HepG2 (cell line): ENCODE measurements at regions not wholly inside any gene's neighbourhood (a gene's known extent, or its start where the extent isn't known, plus 50 kb on each side); places are given as distances from the start of the nearest gene placed in this dataset.

Experiments used
- ATAC-seq: fragments of 200-7000 bp; cut with Tn5 transposase; 3 replicates; pipeline ENCODE4 v1.9.1; 2020; ENCODE audit warnings: mild to moderate bottlenecking, moderate library complexity
- BruUV-seq: library from RNA; stranded (reverse); fragments of 400-500 nt; replicated peaks from 2 replicates; lab custom pipeline; 2021; lab: Mats Ljungman, UMichigan
- CTCF ChIA-PET: fragments of 300-600 bp; formaldehyde crosslinking; extraction: SDS; loops from one replicate; lab custom pipeline; 2021; ENCODE audit warnings: low total read pairs, inconsistent platforms, low intra/inter-chr PET ratio; lab: Yijun Ruan, JAX
- POLR2A ChIA-PET: fragments of 350-600 bp; sonication (Branson Sonifier 250); formaldehyde crosslinking; loops from one replicate; lab custom pipeline; 2020; ENCODE audit warnings: antibody characterized with exemption, inconsistent platforms; lab: Yijun Ruan, JAX
- DNase-seq: peaks from one replicate; pipeline ENCODE4 v3.0.0-alpha.2; 2015; ENCODE audit warnings: low spot score
- FAIRE-seq: peaks from 3 replicates; lab custom pipeline; 2011; peaks lifted over from hg19 to GRCh38; lab: Jason Lieb, UNC
- H2AFZ ChIP-seq: one replicate; pipeline ENCODE4 v1.6.1; 2011; ENCODE audit warnings: low read length, inconsistent platforms
- H3K27ac ChIP-seq: fragments of 300-600 bp; 3 replicates; pipeline ENCODE4 v1.8.0; 2011; ENCODE audit warnings: mixed run types, mild to moderate bottlenecking, mixed read lengths, low read length, inconsistent platforms; ENCODE audit not compliant: insufficient read depth; ENCODE audit errors: extremely low read length
- H3K27me3 ChIP-seq, 2 experiments: fragments of 200-600 bp in 1 of 2; 2 replicates in 1 of 2; 3 replicates in 1 of 2; pipeline versions ENCODE4 v1.6.0 to v1.8.0; 2011; ENCODE audit warnings: low read length in 2 of 2, mild to moderate bottlenecking in 2 of 2, moderate library complexity in 2 of 2, inconsistent platforms in 1 of 2; ENCODE audit not compliant: insufficient read depth in 2 of 2, control insufficient read depth in 1 of 2
- H3K36me3 ChIP-seq, 2 experiments: fragments of 200-600 bp in 1 of 2; replicated peaks in 1 of 2; 2 replicates in 1 of 2; 3 replicates in 1 of 2; pipeline versions ENCODE4 v1.5.1 to v1.8.0; 2011; ENCODE audit warnings: low read length in 2 of 2, inconsistent platforms in 1 of 2; ENCODE audit not compliant: insufficient read depth in 2 of 2, control insufficient read depth in 1 of 2
- H3K4me1 ChIP-seq: 2 replicates; pipeline ENCODE4 v1.5.1; 2012; ENCODE audit warnings: low read length, inconsistent platforms; ENCODE audit not compliant: insufficient read depth
- H3K4me2 ChIP-seq: 2 replicates; pipeline ENCODE4 v1.6.0; 2011; ENCODE audit warnings: low read depth, low read length, inconsistent platforms
- H3K4me3 ChIP-seq, 3 experiments: fragments of 200-600 bp in 1 of 3; sonication (generic), shearing (Covaris generic) in 1 of 3; replicated peaks in 1 of 3; 2 replicates each; pipeline ENCODE4 v1.5.1; 2011 to 2016; ENCODE audit warnings: low read length in 3 of 3, inconsistent platforms in 2 of 3, low read depth in 2 of 3, mild to moderate bottlenecking in 2 of 3, control low read depth in 1 of 3, mixed read lengths in 1 of 3; ENCODE audit not compliant: insufficient read depth in 1 of 3
- H3K79me2 ChIP-seq: one replicate; pipeline ENCODE4 v1.6.1; 2011; ENCODE audit warnings: low read length, inconsistent platforms; ENCODE audit not compliant: insufficient read depth
- H3K9ac ChIP-seq: 2 replicates; pipeline ENCODE4 v1.6.0; 2011; ENCODE audit warnings: mild to moderate bottlenecking, low read depth, low read length, inconsistent platforms; ENCODE audit not compliant: insufficient read depth
- H3K9me3 ChIP-seq: 2 replicates; pipeline ENCODE4 v1.5.1; 2012; ENCODE audit warnings: mild to moderate bottlenecking, low read length
- H4K20me1 ChIP-seq: 2 replicates; pipeline ENCODE4 v1.6.0; 2011; ENCODE audit warnings: inconsistent platforms, mild to moderate bottlenecking, low read length, moderate library complexity; ENCODE audit not compliant: insufficient read depth
- ADNP ChIP-seq: sonication (generic); formaldehyde crosslinking; IDR thresholded peaks from 2 replicates; pipeline ENCODE4 v1.4.0; 2020; ENCODE audit warnings: missing genetic modification reagents
- HIVEP1 ChIP-seq: sonication (generic); formaldehyde crosslinking; IDR thresholded peaks from 2 replicates; pipeline ENCODE4 v1.4.0; 2020; ENCODE audit warnings: mild to moderate bottlenecking, missing genetic modification reagents
- MEF2D ChIP-seq: sonication (generic); formaldehyde crosslinking; IDR thresholded peaks from 2 replicates; pipeline ENCODE4 v1.5.1; 2020; ENCODE audit warnings: mild to moderate bottlenecking, missing genetic modification reagents
- PHF21A ChIP-seq: sonication (generic); formaldehyde crosslinking; IDR thresholded peaks from 2 replicates; pipeline ENCODE4 v1.5.0; 2020; ENCODE audit warnings: mild to moderate bottlenecking, missing genetic modification reagents
- POGZ ChIP-seq: sonication (generic); formaldehyde crosslinking; IDR thresholded peaks from 2 replicates; pipeline ENCODE4 v1.4.0; 2020; ENCODE audit warnings: mild to moderate bottlenecking, missing genetic modification reagents
- SETDB1 ChIP-seq: sonication (generic); formaldehyde crosslinking; IDR thresholded peaks from 2 replicates; pipeline ENCODE4 v1.5.1; 2020; ENCODE audit warnings: missing genetic modification reagents, mild to moderate bottlenecking, borderline replicate concordance
- STAG1 ChIP-seq: sonication (generic); formaldehyde crosslinking; IDR thresholded peaks from 2 replicates; pipeline ENCODE4 v1.4.0; 2020; ENCODE audit warnings: missing genetic modification reagents
- THRA ChIP-seq: sonication (generic); formaldehyde crosslinking; IDR thresholded peaks from 2 replicates; pipeline ENCODE4 v1.4.0; 2020; ENCODE audit warnings: missing genetic modification reagents, borderline replicate concordance
- ZNF264 ChIP-seq: sonication (generic); formaldehyde crosslinking; IDR thresholded peaks from 2 replicates; pipeline ENCODE4 v1.4.0; 2020; ENCODE audit warnings: missing genetic modification reagents
- ZNF280B ChIP-seq: sonication (generic); formaldehyde crosslinking; IDR thresholded peaks from 2 replicates; pipeline ENCODE4 v1.5.0; 2020; ENCODE audit warnings: missing genetic modification reagents, mild to moderate bottlenecking, borderline replicate concordance
- ZNF484 ChIP-seq: sonication (generic); formaldehyde crosslinking; IDR thresholded peaks from 2 replicates; pipeline ENCODE4 v1.5.1; 2020; ENCODE audit warnings: mild to moderate bottlenecking, low read depth, missing genetic modification reagents, borderline replicate concordance
- ZNF678 ChIP-seq: sonication (generic); formaldehyde crosslinking; IDR thresholded peaks from 2 replicates; pipeline ENCODE4 v1.4.0; 2020; ENCODE audit warnings: mild to moderate bottlenecking, missing genetic modification reagents
- WGBS: methylation state at CpG from one replicate; pipeline ENCODE4 v1.1.6; 2017; ENCODE audit warnings: low lambda C conversion rate; 5-methylcytosine and 5-hydroxymethylcytosine counted together
- in situ Hi-C: cut with HindIII; loops from 2 replicates; pipeline ENCODE4 v1.10.0; 2017; ENCODE audit warnings: low pct_unique_long_range_greater_than_20kb; ENCODE audit not compliant: extremely low pct_ligation_motif_present
- intact Hi-C: fragments of 100-400 bp; cut with micrococcal nuclease; formaldehyde crosslinking; loops from one replicate; pipeline ENCODE4 v1.10.0; 2022; ENCODE audit not compliant: unreplicated experiment
- TF ChIP-seq, protein P1 (sequence below): sonication (generic); formaldehyde crosslinking; IDR thresholded peaks from 2 replicates; pipeline ENCODE4 v1.5.0; 2020; ENCODE audit warnings: missing genetic modification reagents, mild to moderate bottlenecking, borderline replicate concordance

DNA sequence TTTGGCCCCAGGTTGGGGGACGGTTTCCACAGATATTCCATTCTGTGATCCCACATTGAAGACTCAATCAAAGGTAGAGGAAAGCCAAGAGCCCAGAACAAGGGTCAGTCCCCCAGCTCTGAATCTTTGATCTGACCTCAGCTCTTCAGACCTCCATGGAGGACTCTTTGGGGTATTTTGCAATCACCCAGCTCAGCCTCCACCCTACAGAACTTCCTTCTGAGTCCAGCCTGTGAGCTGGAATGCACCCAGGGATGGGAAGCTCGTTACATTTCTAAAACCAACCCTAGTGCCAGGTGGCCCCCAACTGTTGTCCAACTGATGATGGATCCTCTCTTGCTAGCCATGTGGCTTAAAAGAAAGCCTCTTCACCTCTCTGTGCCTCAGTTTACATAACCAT, 335.3 kb downstream of the MN1 start:
- POLR2A ChIA-PET = no interaction called here
- no TSS peak for BruUV-seq
- intact Hi-C loops = no loop called here

More for the DNA sequence above, 335.3 kb downstream of the MN1 start:
- H3K9ac ChIP-seq = no peak overlapping the region
- H2AFZ ChIP-seq = no peak overlapping the region
- 0 out of 2 replicates have a peak, but pooled peaks cover 10% of the 10 kb centered on the region for H3K4me1 ChIP-seq
- no peaks in the 10 kb centered on the region for H4K20me1 ChIP-seq
- in situ Hi-C loops = no loop called here
- no CpG with 5 or more reads among the region's 2 CpGs for WGBS
- no peak overlapping the region for H3K4me2 ChIP-seq
- peaks cover 2 to 13% of the 10 kb centered on the region in 2 experiments; a peak in 3 of 5 replicates for H3K27me3 ChIP-seq
- TF ChIP-seq POGZ (CRISPR knock-in tag) = no peak
- no peak for TF ChIP-seq ZNF678 (CRISPR knock-in tag)
- TF ChIP-seq SETDB1 (CRISPR knock-in tag) = no peak
- no peak for TF ChIP-seq THRA (CRISPR knock-in tag)
- no peak for TF ChIP-seq ADNP
- no peak for TF ChIP-seq PHF21A
- TF ChIP-seq ZNF264 (CRISPR knock-in tag) = no peak
- TF ChIP-seq ZNF280B (CRISPR knock-in tag) = no peak
- TF ChIP-seq ZNF484 (CRISPR knock-in tag) = no peak
- TF ChIP-seq MEF2D (CRISPR knock-in tag) = no peak
- TF ChIP-seq HIVEP1 (CRISPR knock-in tag) = no peak
- TF ChIP-seq, protein P1, sequence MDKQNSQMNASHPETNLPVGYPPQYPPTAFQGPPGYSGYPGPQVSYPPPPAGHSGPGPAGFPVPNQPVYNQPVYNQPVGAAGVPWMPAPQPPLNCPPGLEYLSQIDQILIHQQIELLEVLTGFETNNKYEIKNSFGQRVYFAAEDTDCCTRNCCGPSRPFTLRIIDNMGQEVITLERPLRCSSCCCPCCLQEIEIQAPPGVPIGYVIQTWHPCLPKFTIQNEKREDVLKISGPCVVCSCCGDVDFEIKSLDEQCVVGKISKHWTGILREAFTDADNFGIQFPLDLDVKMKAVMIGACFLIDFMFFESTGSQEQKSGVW (CRISPR knock-in tag) = no peak
- no peak for TF ChIP-seq STAG1 (CRISPR knock-in tag)
- H3K27ac ChIP-seq = no peak overlapping the region
- ATAC-seq (no peak), FAIRE-seq (no peak), DNase-seq (no peak)
- H3K4me3 ChIP-seq = no peak overlapping the region
- CTCF ChIA-PET = no interaction called here
- no peaks in the 10 kb centered on the region for H3K79me2 ChIP-seq
- no peaks in the 10 kb centered on the region for H3K36me3 ChIP-seq
- H3K9me3 ChIP-seq = no peaks in the 10 kb centered on the region
